Activated naive CD8-positive, alpha-beta T cell treated with anti-CD3 and anti-CD28 coated beads, Interleukin-2, amount 50 U/mL, for 24 hours (primary cell): ENCODE measurements at regions not wholly inside any gene's neighbourhood (a gene's known extent, or its start where the extent isn't known, plus 50 kb on each side); places are given as distances from the start of the nearest gene placed in this dataset.

Source experiments
- ATAC-seq: fragments of 150-1000 bp; cut with Tn5 transposase; one replicate; pipeline ENCODE4 v1.10.0; 2021
- DNase-seq: peaks from one replicate; pipeline ENCODE4 v3.0.0; 2021
- H3K27ac Mint-ChIP-seq: one replicate; pipeline ENCODE4 v1.8.0; 2021; ENCODE audit warnings: mild to moderate bottlenecking, mixed read lengths
- H3K27me3 Mint-ChIP-seq: one replicate; pipeline ENCODE4 v1.8.0; 2021; ENCODE audit warnings: mixed read lengths
- H3K36me3 Mint-ChIP-seq: one replicate; pipeline ENCODE4 v1.8.0; 2021; ENCODE audit warnings: low read depth, mixed read lengths
- H3K4me1 Mint-ChIP-seq: one replicate; pipeline ENCODE4 v1.8.0; 2021; ENCODE audit warnings: mixed read lengths
- H3K4me3 Mint-ChIP-seq: one replicate; pipeline ENCODE4 v1.8.0; 2021; ENCODE audit warnings: mild to moderate bottlenecking, moderate library complexity, mixed read lengths
- H3K9me3 Mint-ChIP-seq: one replicate; pipeline ENCODE4 v1.8.0; 2021; ENCODE audit warnings: mixed read lengths

- no peak overlapping the region for H3K27ac Mint-ChIP-seq
- H3K27me3 Mint-ChIP-seq: no peaks in the 10 kb centered on the region
- DNase-seq: no peak
- no peaks in the 10 kb centered on the region for H3K4me1 Mint-ChIP-seq
- no peaks in the 10 kb centered on the region for H3K9me3 Mint-ChIP-seq
- H3K4me3 Mint-ChIP-seq: no peak overlapping the region
- H3K36me3 Mint-ChIP-seq: no peaks in the 10 kb centered on the region
- no peak for ATAC-seq
Measured at GRCh38 chr9:81086416-81086815, 602.9 kb downstream of the TLE1 start.

- H3K27me3 Mint-ChIP-seq: no peaks in the 10 kb centered on the region
- H3K27ac Mint-ChIP-seq: no peak overlapping the region
- no peak for ATAC-seq
- H3K4me3 Mint-ChIP-seq: no peak overlapping the region
- no peaks in the 10 kb centered on the region for H3K36me3 Mint-ChIP-seq
- DNase-seq: no peak
- H3K4me1 Mint-ChIP-seq: no peaks in the 10 kb centered on the region
- peaks cover 3% of the 10 kb centered on the region for H3K9me3 Mint-ChIP-seq
Measured at GRCh38 chr9:81083854-81084512, 605.4 kb downstream of the TLE1 start.

- ATAC-seq (no peak), DNase-seq (no peak)
- H3K36me3 Mint-ChIP-seq: no peaks in the 10 kb centered on the region
- no peaks in the 10 kb centered on the region for H3K27me3 Mint-ChIP-seq
- no peaks in the 10 kb centered on the region for H3K4me1 Mint-ChIP-seq
- peaks cover 6% of the 10 kb centered on the region for H3K9me3 Mint-ChIP-seq
- H3K4me3 Mint-ChIP-seq: no peak overlapping the region
- no peak overlapping the region for H3K27ac Mint-ChIP-seq
Measured at GRCh38 chr9:81083067-81083466, 606.3 kb downstream of the TLE1 start.

GRCh38 chr9:81082221-81082620 is 607.1 kb downstream of the TLE1 start:
- H3K4me3 Mint-ChIP-seq: no peak overlapping the region
- no peak for DNase-seq

GRCh38 chr9:81080900-81081299 is 608.4 kb downstream of the TLE1 start:
- Mint-ChIP-seq H3K27me3 (no peaks in the 10 kb centered on the region), H3K9me3 (peaks cover 6% of the 10 kb centered on the region), H3K36me3 (no peaks in the 10 kb centered on the region), H3K27ac (no peak overlapping the region), H3K4me1 (no peaks in the 10 kb centered on the region), H3K4me3 (no peak overlapping the region)
- DNase-seq (no peak), ATAC-seq (no peak)

More at GRCh38 chr9:81082221-81082620, 607.1 kb downstream of the TLE1 start:
- Mint-ChIP-seq H3K27me3 (no peaks in the 10 kb centered on the region), H3K36me3 (no peaks in the 10 kb centered on the region), H3K4me1 (no peaks in the 10 kb centered on the region), H3K27ac (no peak overlapping the region), H3K9me3 (peaks cover 6% of the 10 kb centered on the region)
- no peak for ATAC-seq

- no peak for ATAC-seq
- DNase-seq: no peak
- no peaks in the 10 kb centered on the region for H3K27me3 Mint-ChIP-seq
- H3K27ac Mint-ChIP-seq: no peak overlapping the region
- no peaks in the 10 kb centered on the region for H3K4me1 Mint-ChIP-seq
- H3K4me3 Mint-ChIP-seq: no peak overlapping the region
- peaks cover 6% of the 10 kb centered on the region for H3K9me3 Mint-ChIP-seq
- H3K36me3 Mint-ChIP-seq: no peaks in the 10 kb centered on the region
Measured at GRCh38 chr9:81080185-81080584, 609.2 kb downstream of the TLE1 start.

- Mint-ChIP-seq H3K9me3 (peaks cover 6% of the 10 kb centered on the region), H3K4me3 (no peak overlapping the region), H3K4me1 (no peaks in the 10 kb centered on the region), H3K27me3 (no peaks in the 10 kb centered on the region), H3K27ac (no peak overlapping the region), H3K36me3 (no peaks in the 10 kb centered on the region)
- DNase-seq (no peak), ATAC-seq (no peak)
Measured at GRCh38 chr9:81079055-81079454, 610.3 kb downstream of the TLE1 start.

GRCh38 chr9:81078555-81078954 is 610.8 kb downstream of the TLE1 start:
- Mint-ChIP-seq H3K4me3 (no peak overlapping the region), H3K4me1 (no peaks in the 10 kb centered on the region), H3K27me3 (no peaks in the 10 kb centered on the region), H3K9me3 (peaks cover 6% of the 10 kb centered on the region), H3K27ac (no peak overlapping the region), H3K36me3 (no peaks in the 10 kb centered on the region)
- DNase-seq (no peak), ATAC-seq (no peak)

GRCh38 chr9:81077572-81077971 is 611.8 kb downstream of the TLE1 start:
- H3K27me3 Mint-ChIP-seq: no peaks in the 10 kb centered on the region
- no peaks in the 10 kb centered on the region for H3K36me3 Mint-ChIP-seq
- no peak overlapping the region for H3K4me3 Mint-ChIP-seq
- no peaks in the 10 kb centered on the region for H3K4me1 Mint-ChIP-seq
- DNase-seq (no peak), ATAC-seq (no peak)
- H3K9me3 Mint-ChIP-seq: peaks cover 6% of the 10 kb centered on the region
- no peak overlapping the region for H3K27ac Mint-ChIP-seq

GRCh38 chr9:81076131-81076530 is 613.2 kb downstream of the TLE1 start:
- peaks cover 6% of the 10 kb centered on the region for H3K9me3 Mint-ChIP-seq
- no peak overlapping the region for H3K4me3 Mint-ChIP-seq
- H3K27me3 Mint-ChIP-seq: no peaks in the 10 kb centered on the region
- DNase-seq: no peak
- H3K4me1 Mint-ChIP-seq: no peaks in the 10 kb centered on the region
- no peak for ATAC-seq
- H3K36me3 Mint-ChIP-seq: no peaks in the 10 kb centered on the region
- no peak overlapping the region for H3K27ac Mint-ChIP-seq

- no peak overlapping the region for H3K4me3 Mint-ChIP-seq
- peaks cover 5% of the 10 kb centered on the region for H3K9me3 Mint-ChIP-seq
- no peaks in the 10 kb centered on the region for H3K27me3 Mint-ChIP-seq
- ATAC-seq (no peak), DNase-seq (no peak)
- no peaks in the 10 kb centered on the region for H3K4me1 Mint-ChIP-seq
- no peaks in the 10 kb centered on the region for H3K36me3 Mint-ChIP-seq
- no peak overlapping the region for H3K27ac Mint-ChIP-seq
Measured at GRCh38 chr9:81074221-81074620, 615.1 kb downstream of the TLE1 start.

- Mint-ChIP-seq H3K4me1 (no peaks in the 10 kb centered on the region), H3K36me3 (no peaks in the 10 kb centered on the region), H3K27ac (no peak overlapping the region), H3K9me3 (peaks cover under 1% of the 10 kb centered on the region), H3K4me3 (no peak overlapping the region), H3K27me3 (no peaks in the 10 kb centered on the region)
- ATAC-seq (no peak), DNase-seq (no peak)
Measured at GRCh38 chr9:81073821-81074220, 615.5 kb downstream of the TLE1 start.

- H3K27ac Mint-ChIP-seq: no peak overlapping the region
- no peak for ATAC-seq
Measured at GRCh38 chr9:81072758-81073157, 616.6 kb downstream of the TLE1 start.

GRCh38 chr9:81071108-81071507 is 618.2 kb downstream of the TLE1 start:
- H3K9me3 Mint-ChIP-seq: no peaks in the 10 kb centered on the region
- H3K4me3 Mint-ChIP-seq: no peak overlapping the region
- H3K27ac Mint-ChIP-seq: no peak overlapping the region
- H3K27me3 Mint-ChIP-seq: no peaks in the 10 kb centered on the region
- DNase-seq: no peak
- no peaks in the 10 kb centered on the region for H3K36me3 Mint-ChIP-seq
- H3K4me1 Mint-ChIP-seq: no peaks in the 10 kb centered on the region
- ATAC-seq: no peak

More at GRCh38 chr9:81072758-81073157, 616.6 kb downstream of the TLE1 start:
- Mint-ChIP-seq H3K36me3 (no peaks in the 10 kb centered on the region), H3K9me3 (no peaks in the 10 kb centered on the region), H3K27me3 (no peaks in the 10 kb centered on the region), H3K4me3 (no peak overlapping the region), H3K4me1 (no peaks in the 10 kb centered on the region)
- DNase-seq: no peak

GRCh38 chr9:81070689-81071088 is 618.7 kb downstream of the TLE1 start:
- no peaks in the 10 kb centered on the region for H3K9me3 Mint-ChIP-seq
- no peak overlapping the region for H3K4me3 Mint-ChIP-seq

GRCh38 chr9:81069923-81070322 is 619.4 kb downstream of the TLE1 start:
- no peaks in the 10 kb centered on the region for H3K36me3 Mint-ChIP-seq
- H3K27me3 Mint-ChIP-seq: no peaks in the 10 kb centered on the region
- DNase-seq: no peak
- no peak overlapping the region for H3K4me3 Mint-ChIP-seq
- H3K27ac Mint-ChIP-seq: no peak overlapping the region
- peaks cover 3% of the 10 kb centered on the region for H3K9me3 Mint-ChIP-seq
- ATAC-seq: no peak
- H3K4me1 Mint-ChIP-seq: no peaks in the 10 kb centered on the region

More at GRCh38 chr9:81070689-81071088, 618.7 kb downstream of the TLE1 start:
- ATAC-seq (no peak), DNase-seq (no peak)
- no peaks in the 10 kb centered on the region for H3K4me1 Mint-ChIP-seq
- H3K36me3 Mint-ChIP-seq: no peaks in the 10 kb centered on the region
- no peak overlapping the region for H3K27ac Mint-ChIP-seq
- no peaks in the 10 kb centered on the region for H3K27me3 Mint-ChIP-seq
